ENCODE measurements at regions not wholly inside any gene's neighbourhood (a gene's known extent, or its start where the extent isn't known, plus 50 kb on each side); places are given as distances from the start of the nearest gene placed in this dataset.
"Not testable (repeated sequence)": the region's sequence is repeated elsewhere in the genome, so short reads cannot be mapped to it uniquely, and the experiment has no call there.

DNA sequence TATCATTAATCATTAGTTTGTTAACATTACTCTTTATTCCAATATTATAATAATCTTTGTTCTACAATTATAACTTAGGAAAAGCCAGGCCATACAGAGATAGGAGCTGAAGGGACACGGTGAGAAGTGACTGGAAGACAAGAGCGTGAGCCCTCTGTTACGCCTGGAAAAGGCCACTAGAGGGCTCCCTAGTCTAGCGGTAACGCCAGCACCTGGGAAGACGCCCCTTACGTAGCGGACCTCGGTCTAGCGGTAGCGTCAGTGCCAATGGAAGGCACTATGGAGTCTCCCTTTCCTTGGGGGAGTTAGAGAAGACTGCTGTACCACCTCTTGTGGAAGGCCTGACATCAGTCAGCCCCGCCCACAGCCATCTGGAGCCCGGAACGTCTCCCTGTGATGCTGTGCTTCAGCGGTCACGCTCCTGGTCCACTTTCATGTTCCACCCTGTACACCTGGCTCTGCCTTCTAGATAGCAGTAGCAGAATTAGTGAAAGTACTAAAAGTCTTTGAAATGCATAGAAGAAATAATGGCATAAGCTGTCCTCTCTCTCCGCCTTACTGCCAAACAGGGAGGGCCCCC, 55.6 kb upstream of the MTLN start:
- not testable (repeated sequence) for TF ChIP-seq POLR2A (IDR thresholded peaks at IDR 0.05)
- TF ChIP-seq, protein P1, sequence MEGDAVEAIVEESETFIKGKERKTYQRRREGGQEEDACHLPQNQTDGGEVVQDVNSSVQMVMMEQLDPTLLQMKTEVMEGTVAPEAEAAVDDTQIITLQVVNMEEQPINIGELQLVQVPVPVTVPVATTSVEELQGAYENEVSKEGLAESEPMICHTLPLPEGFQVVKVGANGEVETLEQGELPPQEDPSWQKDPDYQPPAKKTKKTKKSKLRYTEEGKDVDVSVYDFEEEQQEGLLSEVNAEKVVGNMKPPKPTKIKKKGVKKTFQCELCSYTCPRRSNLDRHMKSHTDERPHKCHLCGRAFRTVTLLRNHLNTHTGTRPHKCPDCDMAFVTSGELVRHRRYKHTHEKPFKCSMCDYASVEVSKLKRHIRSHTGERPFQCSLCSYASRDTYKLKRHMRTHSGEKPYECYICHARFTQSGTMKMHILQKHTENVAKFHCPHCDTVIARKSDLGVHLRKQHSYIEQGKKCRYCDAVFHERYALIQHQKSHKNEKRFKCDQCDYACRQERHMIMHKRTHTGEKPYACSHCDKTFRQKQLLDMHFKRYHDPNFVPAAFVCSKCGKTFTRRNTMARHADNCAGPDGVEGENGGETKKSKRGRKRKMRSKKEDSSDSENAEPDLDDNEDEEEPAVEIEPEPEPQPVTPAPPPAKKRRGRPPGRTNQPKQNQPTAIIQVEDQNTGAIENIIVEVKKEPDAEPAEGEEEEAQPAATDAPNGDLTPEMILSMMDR (IDR thresholded peaks at IDR 0.05): not testable (repeated sequence)

Measured in lower leg skin (tissue), 3 donors.